ENCODE measurements at regions not wholly inside any gene's neighbourhood (a gene's known extent, or its start where the extent isn't known, plus 50 kb on each side); places are given as distances from the start of the nearest gene placed in this dataset.
"Not testable (repeated sequence)": the region's sequence is repeated elsewhere in the genome, so short reads cannot be mapped to it uniquely, and the experiment has no call there.

DNA sequence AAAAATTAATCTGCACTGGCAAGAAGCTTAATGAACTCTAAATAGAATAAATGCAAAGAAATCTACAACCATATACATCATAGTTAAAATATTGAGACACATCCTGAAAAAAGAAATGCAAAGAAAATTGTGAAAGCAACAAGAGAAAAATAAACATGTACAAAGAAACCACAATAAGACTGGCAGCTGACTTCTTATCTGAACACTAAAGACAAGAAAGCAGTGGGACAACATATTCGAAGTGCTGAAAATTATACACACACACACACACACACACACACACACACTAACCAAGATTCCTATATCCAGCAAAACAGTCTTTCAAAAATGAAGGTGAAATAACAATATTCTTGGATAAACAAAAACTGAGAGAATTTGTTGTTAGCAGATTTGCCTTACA, 366.5 kb upstream of the C16orf82 start:
- DNase-seq (ENCODE audit: extremely low spot score): no peak
- Histone ChIP-seq H3K27ac (ENCODE audit: low read depth) (no peak overlapping the region), H3K4me3 (ENCODE audit: low read depth, low read length) (no peak overlapping the region), H3K4me1 (ENCODE audit: insufficient read depth) (no peaks in the 10 kb centered on the region), H3K36me3 (ENCODE audit: insufficient read depth) (no peaks in the 10 kb centered on the region)
- 79% methylated on average over 1 of the region's 1 CpG for WGBS

DNA sequence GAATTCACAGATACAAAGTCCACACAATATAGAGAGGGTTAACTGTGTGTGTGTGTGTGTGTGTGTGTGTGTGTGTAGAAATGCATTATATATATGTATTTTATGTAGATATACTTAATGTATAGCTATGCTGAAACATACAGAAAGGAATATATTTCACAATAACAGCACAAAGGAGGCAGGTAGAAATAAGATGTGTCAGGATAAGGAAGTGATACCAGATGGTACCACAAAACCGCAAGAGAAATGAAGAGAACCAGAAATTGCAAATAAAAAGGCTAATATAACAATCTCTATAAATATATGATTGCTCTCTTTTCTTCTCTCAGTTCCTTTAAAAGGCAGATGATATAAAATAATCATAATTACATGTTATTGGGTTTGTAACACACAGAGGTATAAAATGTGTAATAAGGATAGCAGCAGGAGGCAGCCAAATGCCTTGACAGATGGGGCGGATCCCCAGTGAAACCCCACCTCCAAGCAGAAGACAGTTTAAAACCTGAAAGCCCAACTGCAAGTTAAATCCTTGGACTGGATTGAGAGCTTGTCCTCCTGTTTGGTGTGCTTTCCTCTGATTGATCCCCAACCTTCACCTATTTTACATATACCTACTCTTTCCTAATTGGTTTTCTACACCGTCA, 365.4 kb upstream of the C16orf82 start:
- H3K4me3 ChIP-seq (ENCODE audit: low read depth, low read length): no peak overlapping the region
- WGBS: 93% methylated on average over 3 of the region's 3 CpGs
- DNase-seq (ENCODE audit: extremely low spot score): no peak

DNA sequence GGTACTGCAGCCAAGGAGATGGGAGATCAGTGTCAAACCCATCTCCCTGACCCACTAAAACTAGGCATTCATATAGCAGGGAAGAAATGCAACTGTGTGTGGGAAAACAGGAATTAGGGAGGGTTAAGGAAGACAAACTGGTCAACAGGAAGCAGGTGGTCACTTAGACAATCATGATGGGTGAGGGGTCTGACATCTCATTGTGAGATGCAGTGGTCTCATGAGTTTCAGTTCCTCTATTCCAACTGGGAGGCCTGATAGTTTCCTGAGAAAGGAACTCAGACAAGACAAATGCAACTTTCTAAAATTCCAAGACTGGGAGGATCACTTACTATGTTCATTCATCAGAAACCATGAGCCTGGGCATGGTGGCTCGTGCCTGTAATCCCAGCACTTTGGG, 361.4 kb upstream of the C16orf82 start:
- no peak for DNase-seq (ENCODE audit: extremely low spot score)
- Histone ChIP-seq H3K36me3 (ENCODE audit: insufficient read depth) (no peaks in the 10 kb centered on the region), H3K4me3 (ENCODE audit: low read depth, low read length) (no peak overlapping the region), H3K27ac (ENCODE audit: low read depth) (no peak overlapping the region), H3K4me1 (ENCODE audit: insufficient read depth) (no peaks in the 10 kb centered on the region)
- 71% methylated on average over 1 of the region's 1 CpG for WGBS

More for the DNA sequence above, 365.4 kb upstream of the C16orf82 start:
- no peak overlapping the region for H3K27ac ChIP-seq (ENCODE audit: low read depth)
- no peaks in the 10 kb centered on the region for H3K36me3 ChIP-seq (ENCODE audit: insufficient read depth)
- H3K4me1 ChIP-seq (ENCODE audit: insufficient read depth): no peaks in the 10 kb centered on the region

DNA sequence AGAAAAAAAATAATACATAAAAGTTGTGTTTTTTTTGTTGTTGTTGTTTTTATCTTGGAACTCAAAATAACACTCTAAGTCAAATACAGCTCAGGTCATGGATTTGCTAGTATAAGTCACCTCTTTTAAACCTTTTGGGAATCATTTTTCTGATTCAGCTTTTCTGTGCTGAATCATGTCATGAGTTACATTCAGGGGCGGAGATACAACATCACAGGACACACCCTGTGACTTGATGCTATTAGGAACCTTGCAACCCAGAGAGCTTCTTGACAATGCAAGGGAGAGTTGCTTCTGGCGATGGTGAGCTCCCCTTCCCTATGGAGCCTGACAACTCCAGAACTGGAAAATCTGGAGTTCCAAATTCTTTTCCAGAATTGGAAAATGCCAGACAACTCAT, 358.3 kb upstream of the C16orf82 start:
- no peak for DNase-seq (ENCODE audit: extremely low spot score)
- H3K27ac ChIP-seq (ENCODE audit: low read depth): no peak overlapping the region
- 91% methylated on average over 2 of the region's 2 CpGs for WGBS
- H3K4me1 ChIP-seq (ENCODE audit: insufficient read depth): no peaks in the 10 kb centered on the region
- H3K4me3 ChIP-seq (ENCODE audit: low read depth, low read length): no peak overlapping the region
- no peaks in the 10 kb centered on the region for H3K36me3 ChIP-seq (ENCODE audit: insufficient read depth)

DNA sequence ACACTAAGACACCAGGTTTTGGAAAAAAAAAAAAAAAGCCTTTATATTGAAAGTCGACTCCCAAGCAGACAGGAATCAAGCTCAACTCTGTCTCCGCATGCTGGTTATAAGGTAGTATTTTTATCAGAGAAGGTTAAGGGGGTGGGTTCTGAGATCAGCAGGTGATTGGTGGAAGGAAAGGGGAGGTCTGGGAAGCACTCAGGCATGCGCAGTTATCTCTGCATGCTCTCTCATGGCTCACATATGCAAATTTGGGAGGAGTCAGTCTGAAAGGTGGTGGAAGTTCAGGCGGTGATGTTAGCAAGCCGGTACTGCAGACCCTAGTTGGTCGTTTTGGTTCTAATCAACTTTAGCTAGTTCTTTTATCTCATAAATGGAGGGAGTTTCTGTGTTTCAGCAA, 357.6 kb upstream of the C16orf82 start:
- Histone ChIP-seq H3K36me3 (ENCODE audit: insufficient read depth) (no peaks in the 10 kb centered on the region), H3K4me3 (ENCODE audit: low read depth, low read length) (no peak overlapping the region), H3K27ac (ENCODE audit: low read depth) (no peak overlapping the region), H3K4me1 (ENCODE audit: insufficient read depth) (no peaks in the 10 kb centered on the region)
- DNase-seq (ENCODE audit: extremely low spot score): no peak
- WGBS: 67% methylated on average over 6 of the region's 6 CpGs

DNA sequence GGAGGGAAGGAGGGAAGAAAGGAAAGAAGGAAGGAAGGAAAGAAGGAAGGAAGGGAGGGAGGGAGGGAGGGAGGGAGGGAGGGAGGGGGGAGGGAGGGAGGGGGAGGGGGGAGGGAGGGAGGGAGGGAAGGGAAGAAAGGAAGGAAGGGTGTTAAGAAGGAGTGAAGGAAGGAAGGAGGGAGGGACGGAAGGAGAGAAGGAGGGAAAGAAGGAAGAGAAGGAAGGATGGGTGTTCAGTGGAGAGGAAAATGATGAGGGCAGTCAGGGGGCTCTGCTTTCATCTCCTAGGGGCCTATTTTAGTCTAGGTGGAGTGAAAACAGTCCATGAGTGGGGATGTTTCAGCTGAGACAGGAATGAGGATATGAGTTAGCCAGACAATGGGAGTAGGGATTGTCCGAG, 357.0 kb upstream of the C16orf82 start:
- no peak for DNase-seq (ENCODE audit: extremely low spot score)
- H3K27ac ChIP-seq (ENCODE audit: low read depth): no peak overlapping the region
- H3K4me1 ChIP-seq (ENCODE audit: insufficient read depth): no peaks in the 10 kb centered on the region
- WGBS: 85% methylated on average over 2 of the region's 2 CpGs
- no peaks in the 10 kb centered on the region for H3K36me3 ChIP-seq (ENCODE audit: insufficient read depth)
- no peak overlapping the region for H3K4me3 ChIP-seq (ENCODE audit: low read depth, low read length)

DNA sequence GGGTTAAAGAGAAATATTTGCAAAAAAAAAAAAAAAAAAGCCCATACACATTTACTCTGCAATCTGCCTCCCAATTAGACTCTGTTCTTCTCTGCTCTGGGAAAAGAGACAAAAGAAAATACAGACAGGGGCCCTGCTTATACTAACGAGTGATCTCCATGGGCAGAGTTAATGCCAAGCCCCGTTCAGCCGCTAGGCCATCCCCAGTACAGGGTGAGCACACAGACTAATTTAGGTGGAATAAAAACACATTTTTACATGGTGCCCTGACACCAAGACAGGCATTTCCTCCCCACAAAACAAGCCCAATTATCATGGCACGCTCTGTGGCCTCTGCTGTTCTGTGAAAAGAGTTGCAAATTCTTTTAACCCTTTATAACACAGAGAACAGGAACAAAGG, 356.3 kb upstream of the C16orf82 start:
- Histone ChIP-seq H3K36me3 (ENCODE audit: insufficient read depth) (no peaks in the 10 kb centered on the region), H3K4me1 (ENCODE audit: insufficient read depth) (no peaks in the 10 kb centered on the region), H3K4me3 (ENCODE audit: low read depth, low read length) (no peak overlapping the region), H3K27ac (ENCODE audit: low read depth) (no peak overlapping the region)
- 22% methylated on average over 4 of the region's 4 CpGs for WGBS
- no peak for DNase-seq (ENCODE audit: extremely low spot score)

DNA sequence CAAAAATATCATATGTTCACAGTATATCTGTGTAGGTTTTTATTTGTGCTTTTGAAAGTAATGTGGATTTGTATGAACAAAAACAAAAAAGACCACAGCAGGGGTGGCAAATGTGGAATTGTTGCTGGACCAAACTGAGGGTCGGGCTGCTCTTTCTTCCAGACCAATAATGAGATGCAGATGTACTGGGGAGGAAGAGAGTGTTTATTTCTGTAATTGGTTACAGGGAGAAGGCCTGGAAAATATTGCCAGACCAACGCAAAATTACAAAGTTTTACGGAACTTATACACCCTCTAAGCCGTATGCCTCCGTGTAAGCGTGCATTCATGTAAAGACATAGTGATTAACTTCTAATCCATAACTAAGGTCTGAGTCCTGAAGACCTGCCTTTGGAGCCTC, 353.9 kb upstream of the C16orf82 start:
- H3K27ac ChIP-seq (ENCODE audit: low read depth): no peak overlapping the region
- DNase-seq (ENCODE audit: extremely low spot score): peak; percentile 5
- 54% methylated on average over 6 of the region's 6 CpGs for WGBS
- no peaks in the 10 kb centered on the region for H3K36me3 ChIP-seq (ENCODE audit: insufficient read depth)
- no peaks in the 10 kb centered on the region for H3K4me1 ChIP-seq (ENCODE audit: insufficient read depth)
- no peak overlapping the region for H3K4me3 ChIP-seq (ENCODE audit: low read depth, low read length)

DNA sequence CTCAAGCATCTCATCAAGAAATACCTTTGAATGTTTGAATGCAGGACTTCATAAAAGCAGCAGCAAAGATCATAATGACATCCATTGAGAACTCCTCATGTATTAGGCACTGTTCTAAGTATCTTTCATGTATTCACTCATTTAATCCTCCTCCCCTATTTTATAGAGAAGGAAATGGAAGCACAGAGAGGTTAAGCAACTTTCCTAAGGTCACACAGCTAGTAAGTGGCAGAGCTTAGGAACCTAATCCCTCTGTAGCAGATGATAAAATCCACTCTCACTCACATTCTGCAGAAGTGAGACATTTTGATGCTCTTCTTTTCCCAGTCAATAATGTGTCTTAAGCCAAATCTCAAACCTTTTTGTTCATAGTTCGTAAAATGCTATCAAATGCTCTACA, 350.8 kb upstream of the C16orf82 start:
- DNase-seq (ENCODE audit: extremely low spot score): no peak
- 81% methylated on average over 1 of the region's 1 CpG for WGBS

DNA sequence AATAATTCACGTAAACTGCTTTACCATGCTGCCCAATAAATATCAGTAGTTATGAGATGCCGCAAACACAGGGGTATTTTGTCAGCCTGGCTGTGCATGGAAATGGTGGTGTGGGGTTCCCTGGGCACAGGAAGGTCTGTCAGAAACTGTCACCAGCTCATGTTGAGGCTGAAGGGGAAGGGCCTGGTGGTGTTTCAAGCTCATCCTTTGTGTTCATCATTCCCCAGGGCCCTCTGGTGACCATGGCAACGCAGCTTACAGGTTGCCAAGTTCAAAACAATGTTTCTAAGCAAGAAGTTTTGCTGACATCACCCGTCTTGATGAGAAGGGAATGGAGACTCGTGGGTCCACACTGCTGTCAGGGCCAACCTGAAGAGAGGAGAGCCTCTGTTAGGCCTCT, 348.9 kb upstream of the C16orf82 start:
- Histone ChIP-seq H3K27ac (ENCODE audit: low read depth) (no peak overlapping the region), H3K36me3 (ENCODE audit: insufficient read depth) (no peaks in the 10 kb centered on the region), H3K4me1 (ENCODE audit: insufficient read depth) (no peaks in the 10 kb centered on the region), H3K4me3 (ENCODE audit: low read depth, low read length) (no peak overlapping the region)
- WGBS: 66% methylated on average over 5 of the region's 5 CpGs
- DNase-seq (ENCODE audit: extremely low spot score): no peak

More for the DNA sequence above, 350.8 kb upstream of the C16orf82 start:
- Histone ChIP-seq H3K4me1 (ENCODE audit: insufficient read depth) (no peaks in the 10 kb centered on the region), H3K36me3 (ENCODE audit: insufficient read depth) (no peaks in the 10 kb centered on the region), H3K27ac (ENCODE audit: low read depth) (no peak overlapping the region), H3K4me3 (ENCODE audit: low read depth, low read length) (no peak overlapping the region)

DNA sequence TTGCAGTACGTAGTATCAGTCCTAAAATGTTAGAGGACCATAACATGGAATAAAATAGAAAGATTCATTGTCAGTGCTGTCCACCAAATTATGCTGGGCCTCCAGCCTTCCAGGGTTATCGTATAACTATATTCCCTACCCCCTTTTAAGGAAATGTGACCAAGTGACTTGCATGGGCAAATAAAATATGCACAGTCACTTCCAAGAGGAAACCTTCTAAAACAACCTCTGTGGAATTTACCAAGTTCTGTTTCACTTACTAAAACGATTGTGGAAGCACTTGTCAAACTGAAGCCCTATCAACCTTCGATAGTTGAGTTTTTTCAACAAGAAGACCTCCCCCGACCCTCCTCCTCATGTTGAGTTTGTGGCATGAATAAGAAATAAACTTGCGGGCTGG, 345.4 kb upstream of the C16orf82 start:
- Histone ChIP-seq H3K27ac (ENCODE audit: low read depth) (no peak overlapping the region), H3K4me3 (ENCODE audit: low read depth, low read length) (no peak overlapping the region), H3K4me1 (ENCODE audit: insufficient read depth) (no peaks in the 10 kb centered on the region), H3K36me3 (ENCODE audit: insufficient read depth) (no peaks in the 10 kb centered on the region)
- DNase-seq (ENCODE audit: extremely low spot score): no peak
- WGBS: 78% methylated on average over 6 of the region's 6 CpGs

DNA sequence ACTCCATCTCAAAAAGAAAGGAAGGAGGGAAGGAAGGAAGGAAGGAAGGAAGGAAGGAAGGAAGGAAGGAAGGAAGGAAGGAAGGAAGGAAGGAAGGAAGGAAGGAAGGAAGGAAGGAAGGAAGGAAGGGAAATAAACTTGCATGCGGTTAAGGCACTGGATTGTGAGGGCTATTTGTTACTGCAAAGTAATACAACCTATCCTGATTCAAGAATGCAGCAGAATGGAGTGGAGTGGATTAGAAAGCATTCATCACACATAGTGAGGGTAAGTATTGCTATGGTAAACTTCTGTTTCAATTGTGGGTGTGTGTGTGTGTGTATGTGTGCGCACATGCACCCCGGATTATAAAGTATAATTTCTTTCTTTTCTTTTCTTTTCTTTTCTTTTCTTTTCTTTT, 344.8 kb upstream of the C16orf82 start:
- 96% methylated on average over 3 of the region's 3 CpGs for WGBS
- H3K4me3 ChIP-seq (ENCODE audit: low read depth, low read length); DNase-seq (ENCODE audit: extremely low spot score); H3K4me1 ChIP-seq (ENCODE audit: insufficient read depth); H3K27ac ChIP-seq (ENCODE audit: low read depth); H3K36me3 ChIP-seq (ENCODE audit: insufficient read depth): not testable (repeated sequence)

DNA sequence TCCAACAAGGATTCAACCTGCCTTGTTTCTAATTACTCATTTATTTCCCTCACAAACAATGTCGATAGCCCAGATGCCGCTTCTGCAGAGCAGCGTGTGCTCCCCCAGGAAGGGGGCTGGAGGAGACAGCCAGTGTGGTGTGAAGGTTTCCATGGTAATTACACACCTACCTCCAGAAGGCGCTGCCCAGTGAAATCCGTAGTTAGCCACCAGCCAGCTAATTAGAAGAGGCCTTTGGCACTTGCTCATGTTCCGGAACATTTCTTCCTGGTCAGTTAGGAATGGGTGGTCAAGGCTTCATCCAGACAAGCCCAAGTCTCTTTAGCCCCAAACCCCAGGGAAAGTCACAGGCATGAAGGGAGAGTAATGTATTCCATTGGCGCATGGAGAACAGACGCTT, 342.5 kb upstream of the C16orf82 start:
- WGBS: 58% methylated on average over 8 of the region's 8 CpGs
- Histone ChIP-seq H3K36me3 (ENCODE audit: insufficient read depth) (no peaks in the 10 kb centered on the region), H3K27ac (ENCODE audit: low read depth) (no peak overlapping the region), H3K4me1 (ENCODE audit: insufficient read depth) (no peaks in the 10 kb centered on the region), H3K4me3 (ENCODE audit: low read depth, low read length) (no peak overlapping the region)
- no peak for DNase-seq (ENCODE audit: extremely low spot score)

DNA sequence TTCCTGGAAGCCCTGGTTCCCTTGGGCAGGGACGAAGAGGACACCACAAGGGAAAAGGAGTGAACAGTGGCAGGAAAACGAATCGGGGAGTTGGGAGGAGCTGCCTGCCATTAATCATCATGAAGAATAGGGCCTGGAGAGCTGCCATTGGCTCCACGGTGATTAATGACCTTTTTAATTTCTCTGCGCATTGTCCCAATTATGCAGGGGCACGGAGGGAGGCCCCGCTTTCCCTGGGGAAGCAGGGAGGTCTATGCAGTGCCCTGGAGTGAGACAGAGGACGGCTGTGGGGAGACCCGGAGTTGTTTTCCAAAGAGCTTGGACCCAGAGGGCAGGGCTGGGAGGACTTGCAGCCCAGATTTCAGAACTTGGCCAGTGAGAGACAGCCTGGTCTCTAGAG, 338.9 kb upstream of the C16orf82 start:
- Histone ChIP-seq H3K36me3 (ENCODE audit: insufficient read depth) (no peaks in the 10 kb centered on the region), H3K4me1 (ENCODE audit: insufficient read depth) (no peaks in the 10 kb centered on the region), H3K27ac (ENCODE audit: low read depth) (no peak overlapping the region), H3K4me3 (ENCODE audit: low read depth, low read length) (no peak overlapping the region)
- no peak for DNase-seq (ENCODE audit: extremely low spot score)
- 42% methylated on average over 9 of the region's 9 CpGs for WGBS

DNA sequence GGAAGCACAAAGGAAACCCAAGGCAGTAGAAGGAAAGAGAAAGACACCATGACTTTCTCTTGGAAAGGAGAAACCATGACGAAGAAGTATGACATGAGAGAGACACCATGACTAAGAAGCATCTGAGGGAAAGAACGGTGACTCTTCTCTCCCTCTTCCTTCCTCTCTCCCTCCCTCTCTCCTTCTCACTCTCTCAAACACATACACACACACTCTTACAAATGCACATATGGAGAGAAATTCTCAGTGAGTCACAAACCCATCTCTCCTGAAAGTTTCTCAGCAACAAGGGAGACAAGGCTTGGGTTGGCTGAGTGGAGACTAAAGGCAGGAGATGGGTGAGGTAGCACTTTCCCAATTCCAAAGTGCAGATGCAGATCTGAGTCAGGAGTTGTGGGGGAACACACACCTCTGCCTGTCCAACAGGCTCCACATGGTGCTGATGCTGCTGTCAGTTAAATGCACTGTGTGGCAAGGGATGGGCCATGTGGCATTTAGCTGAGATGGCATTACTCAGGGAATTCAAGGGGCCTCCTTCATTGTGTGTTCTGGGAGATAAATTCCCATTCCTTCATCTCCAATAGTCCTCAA, 336.7 kb upstream of the C16orf82 start:
- H3K4me1 ChIP-seq (ENCODE audit: insufficient read depth): no peaks in the 10 kb centered on the region
- WGBS: 79% methylated on average over 2 of the region's 2 CpGs
- DNase-seq (ENCODE audit: extremely low spot score): no peak
- no peak overlapping the region for H3K4me3 ChIP-seq (ENCODE audit: low read depth, low read length)
- no peaks in the 10 kb centered on the region for H3K36me3 ChIP-seq (ENCODE audit: insufficient read depth)
- H3K27ac ChIP-seq (ENCODE audit: low read depth): no peak overlapping the region
